Lung (tissue), 11 donors: ENCODE measurements at regions not wholly inside any gene's neighbourhood (a gene's known extent, or its start where the extent isn't known, plus 50 kb on each side); places are given as distances from the start of the nearest gene placed in this dataset.
A peak's percentile ranks its signal among the peaks of the same experiment; 100 is the strongest.

Source experiments
- ATAC-seq: fragments of 200-7000 bp; cut with Tn5 transposase; one replicate; pipeline ENCODE4 v1.9.1; 2020; ENCODE audit warnings: moderate number of reproducible peaks; ENCODE audit not compliant: insufficient read depth, low FRiP score
- DNase-seq, 3 donors: peaks; one replicate each; pipeline ENCODE4 v3.0.0-alpha.2; 2013 to 2017
- H3K27ac ChIP-seq, 2 donors: one replicate each; pipeline ENCODE4 v1.5.1; 2013; ENCODE audit warnings: mild to moderate bottlenecking in 2 of 2, moderate library complexity in 2 of 2, control low read depth in 1 of 2, inconsistent platforms in 1 of 2, low read depth in 1 of 2, low read length in 1 of 2
- H3K27me3 ChIP-seq, 3 donors: one replicate each; pipeline ENCODE4 v1.5.1; 2013; ENCODE audit warnings: low read length in 2 of 3; ENCODE audit not compliant: control insufficient read depth in 3 of 3, insufficient read depth in 3 of 3
- H3K36me3 ChIP-seq, 4 donors: one replicate each; pipeline ENCODE4 v1.5.1; 2013; ENCODE audit warnings: low read length in 4 of 4, mild to moderate bottlenecking in 1 of 4, moderate library complexity in 1 of 4; ENCODE audit not compliant: control insufficient read depth in 4 of 4, insufficient read depth in 4 of 4
- H3K4me1 ChIP-seq, 5 donors: one replicate each; pipeline ENCODE4 v1.5.1; 2013; ENCODE audit warnings: low read length in 5 of 5, mild to moderate bottlenecking in 2 of 5, moderate library complexity in 1 of 5; ENCODE audit not compliant: control insufficient read depth in 5 of 5, insufficient read depth in 5 of 5
- H3K4me3 ChIP-seq: one replicate; pipeline ENCODE4 v1.5.1; 2013; ENCODE audit warnings: mild to moderate bottlenecking, control low read depth, moderate library complexity
- H3K9ac ChIP-seq, 2 donors: one replicate each; pipeline ENCODE4 v1.5.1; 2013; ENCODE audit warnings: low read length in 2 of 2, control low read depth in 1 of 2; ENCODE audit not compliant: insufficient read depth in 1 of 2
- H3K9me3 ChIP-seq, 4 donors: one replicate each; pipeline ENCODE4 v1.5.1; 2013; ENCODE audit warnings: low read length in 3 of 4, mild to moderate bottlenecking in 1 of 4, moderate library complexity in 1 of 4; ENCODE audit not compliant: control insufficient read depth in 4 of 4, insufficient read depth in 3 of 4
- WGBS, 2 donors: extraction: QIAGEN DNeasy Blood & Tissue Kit; methylation state at CpG; one replicate each; pipeline ENCODE4 v1.1.7; 2013; 5-methylcytosine and 5-hydroxymethylcytosine counted together
- TF ChIP-seq, protein P1 (sequence below): IDR thresholded peaks from 2 replicates; pipeline ENCODE4 v1.5.1; 2012; ENCODE audit warnings: mild to moderate bottlenecking; ENCODE audit errors: control extremely low read depth, extremely low read depth
- donor health status: control.
- donor health status: control.
- donor health status: Bipolar disorder and iron deficiency.
- donor health status: healthy.
- donor health status: DM: yes; HTN: yes; CAD: no.

DNA sequence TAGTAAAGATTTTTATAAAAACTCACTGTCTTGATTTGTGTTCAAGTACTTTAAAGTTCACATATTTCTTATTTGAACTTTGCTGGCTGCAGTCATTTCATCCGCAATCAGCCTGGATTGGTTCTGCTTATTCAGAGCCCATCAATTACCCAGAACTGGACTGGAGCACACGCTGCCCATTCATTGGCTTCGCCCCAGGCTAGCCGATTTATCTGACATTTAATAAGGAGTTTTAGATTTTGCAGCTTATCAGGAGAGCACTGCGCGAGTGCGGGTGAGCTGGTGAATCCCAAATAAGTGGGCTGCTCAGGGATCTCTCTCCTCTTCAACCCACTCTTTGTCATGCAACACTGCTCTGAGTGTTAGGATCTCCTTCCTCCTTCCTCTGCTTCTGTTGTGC lies 166.0 kb upstream of the GPR26 start:
- peaks cover 0 to 13% (median 3%) of the 10 kb centered on the region in 5 donors for H3K4me1 ChIP-seq
- H3K9me3 ChIP-seq: peaks cover 0 to 2% (median 0%) of the 10 kb centered on the region in 4 donors
- DNase-seq (peak in 1 of 3 donors; percentile 47), ATAC-seq (no peak)
- WGBS, 2 donors: 65 to 74% methylated on average over 7 of the region's 7 CpGs
- no peak overlapping the region for H3K27ac ChIP-seq
- no peak overlapping the region for H3K9ac ChIP-seq
- TF ChIP-seq, protein P1, sequence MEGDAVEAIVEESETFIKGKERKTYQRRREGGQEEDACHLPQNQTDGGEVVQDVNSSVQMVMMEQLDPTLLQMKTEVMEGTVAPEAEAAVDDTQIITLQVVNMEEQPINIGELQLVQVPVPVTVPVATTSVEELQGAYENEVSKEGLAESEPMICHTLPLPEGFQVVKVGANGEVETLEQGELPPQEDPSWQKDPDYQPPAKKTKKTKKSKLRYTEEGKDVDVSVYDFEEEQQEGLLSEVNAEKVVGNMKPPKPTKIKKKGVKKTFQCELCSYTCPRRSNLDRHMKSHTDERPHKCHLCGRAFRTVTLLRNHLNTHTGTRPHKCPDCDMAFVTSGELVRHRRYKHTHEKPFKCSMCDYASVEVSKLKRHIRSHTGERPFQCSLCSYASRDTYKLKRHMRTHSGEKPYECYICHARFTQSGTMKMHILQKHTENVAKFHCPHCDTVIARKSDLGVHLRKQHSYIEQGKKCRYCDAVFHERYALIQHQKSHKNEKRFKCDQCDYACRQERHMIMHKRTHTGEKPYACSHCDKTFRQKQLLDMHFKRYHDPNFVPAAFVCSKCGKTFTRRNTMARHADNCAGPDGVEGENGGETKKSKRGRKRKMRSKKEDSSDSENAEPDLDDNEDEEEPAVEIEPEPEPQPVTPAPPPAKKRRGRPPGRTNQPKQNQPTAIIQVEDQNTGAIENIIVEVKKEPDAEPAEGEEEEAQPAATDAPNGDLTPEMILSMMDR: no peak
- H3K36me3 ChIP-seq: no peaks in the 10 kb centered on the region
- no peak overlapping the region for H3K4me3 ChIP-seq
- peaks cover 0 to 32% (median 24%) of the 10 kb centered on the region in 3 donors for H3K27me3 ChIP-seq

DNA sequence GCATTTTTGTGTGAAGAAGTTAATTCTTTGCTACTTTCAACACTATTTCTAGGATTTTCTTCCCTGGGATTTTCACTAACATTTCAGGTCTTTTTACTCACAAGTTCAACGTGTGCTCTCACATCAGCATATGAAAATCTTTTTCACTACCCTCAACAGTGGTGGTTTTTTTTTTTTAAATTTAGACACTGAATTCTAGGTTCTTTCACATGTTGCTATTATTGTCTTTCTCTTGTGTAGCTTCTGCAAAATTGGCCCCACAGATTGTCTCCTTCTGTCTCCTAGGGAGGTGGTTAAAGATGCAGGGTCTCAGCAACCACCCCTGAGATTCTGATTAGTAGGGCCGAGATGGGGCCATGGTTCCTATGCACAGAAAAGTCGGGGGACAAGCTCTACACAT lies 165.0 kb upstream of the GPR26 start:
- Histone ChIP-seq H3K27me3 (peaks cover 0 to 34% (median 28%) of the 10 kb centered on the region in 3 donors), H3K27ac (no peak overlapping the region), H3K4me3 (no peak overlapping the region), H3K9me3 (peaks cover 0 to 2% (median 0%) of the 10 kb centered on the region in 4 donors), H3K9ac (no peak overlapping the region), H3K4me1 (peaks cover 0 to 6% (median 0%) of the 10 kb centered on the region in 5 donors), H3K36me3 (no peaks in the 10 kb centered on the region)
- TF ChIP-seq, protein P1: no peak
- 80 to 87% methylated on average over 3 of the region's 3 CpGs for WGBS, 2 donors
- ATAC-seq (no peak), DNase-seq (no peak)

DNA sequence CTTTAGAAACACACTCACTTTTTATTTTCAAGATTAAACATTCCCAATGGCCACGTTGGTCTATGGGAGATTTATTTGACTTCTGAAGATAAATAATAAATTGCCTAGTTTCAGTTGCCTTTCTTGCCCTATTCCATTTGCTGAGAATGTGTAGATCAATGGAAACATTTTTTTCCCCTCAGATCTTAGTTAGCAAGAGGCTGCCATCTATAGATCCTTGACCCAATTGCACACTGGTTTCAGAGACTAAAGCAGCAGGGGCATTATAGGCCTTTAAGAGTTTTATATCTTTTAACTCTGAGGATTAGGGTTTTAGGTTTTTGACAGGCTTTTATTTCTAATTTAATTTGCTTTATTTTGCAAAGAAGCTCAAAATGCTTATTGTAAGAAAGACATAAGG lies 163.2 kb upstream of the GPR26 start:
- peaks cover 0 to 33% (median 28%) of the 10 kb centered on the region in 3 donors for H3K27me3 ChIP-seq
- no peaks in the 10 kb centered on the region for H3K36me3 ChIP-seq
- no peak for ATAC-seq
- TF ChIP-seq, protein P1: no peak
- no peak overlapping the region for H3K4me3 ChIP-seq
- H3K9me3 ChIP-seq: no peaks in the 10 kb centered on the region
- H3K4me1 ChIP-seq: peaks cover 0 to 5% (median 0%) of the 10 kb centered on the region in 5 donors
- WGBS, 2 donors: 60 to 71% methylated on average over 1 of the region's 1 CpG
- H3K27ac ChIP-seq: no peak overlapping the region
- DNase-seq: peak in 2 of 3 donors; percentile 30 to 43
- no peak overlapping the region for H3K9ac ChIP-seq

DNA sequence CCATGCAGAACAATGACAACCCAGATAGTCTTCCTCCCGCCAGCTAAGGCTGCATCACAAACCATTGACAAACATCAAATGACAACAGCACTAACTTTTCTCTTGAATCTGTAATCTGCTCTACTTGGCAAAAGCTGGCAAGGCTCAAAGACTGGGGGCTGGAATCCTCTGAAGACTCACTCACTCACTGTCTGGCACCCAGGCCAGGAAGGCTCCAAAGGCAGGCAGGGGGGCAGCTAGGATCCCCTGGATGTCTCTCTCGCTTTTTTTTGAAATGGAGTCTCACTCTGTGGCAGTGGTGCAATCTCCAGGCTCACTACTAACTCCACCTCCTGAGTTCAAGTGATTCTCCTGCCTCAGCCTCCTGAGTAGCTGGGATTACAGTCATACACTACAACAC lies 159.7 kb upstream of the GPR26 start:
- Histone ChIP-seq H3K27ac (no peak overlapping the region), H3K9me3 (peaks cover 0 to 2% (median 0%) of the 10 kb centered on the region in 4 donors), H3K9ac (no peak overlapping the region), H3K4me3 (no peak overlapping the region), H3K4me1 (peaks cover 0 to 2% (median 0%) of the 10 kb centered on the region in 5 donors), H3K27me3 (peaks cover 0 to 40% (median 32%) of the 10 kb centered on the region in 3 donors), H3K36me3 (no peaks in the 10 kb centered on the region)
- no peak for DNase-seq
- TF ChIP-seq, protein P1: no peak
- 83 to 85% methylated on average over 2 of the region's 2 CpGs for WGBS, 2 donors
- no peak for ATAC-seq
